H1 (cell line): ENCODE measurements at regions not wholly inside any gene's neighbourhood (a gene's known extent, or its start where the extent isn't known, plus 50 kb on each side); places are given as distances from the start of the nearest gene placed in this dataset.

Source experiments
- CTCF ChIA-PET: fragments of 300-600 bp; sonication (Branson Sonifier 250); formaldehyde crosslinking; loops from one replicate; lab custom pipeline; 2021; ENCODE audit not compliant: partially characterized antibody; lab: Charles Lee
- POLR2A ChIA-PET: fragments of 300-600 bp; sonication (Branson Sonifier 250); formaldehyde crosslinking; loops from one replicate; lab custom pipeline; 2021; ENCODE audit warnings: inconsistent platforms; ENCODE audit not compliant: partially characterized antibody; lab: Charles Lee
- DNase-seq, 2 experiments: peaks; one replicate each; pipeline versions ENCODE4 v3.0.0 to v3.0.0-alpha.2; 2010 to 2022; ENCODE audit warnings: low spot score in 2 of 2, low read depth in 1 of 2, mixed read lengths in 1 of 2
- FAIRE-seq: peaks from 2 replicates; lab custom pipeline; 2011; peaks lifted over from hg19 to GRCh38; lab: Jason Lieb, UNC
- H2AFZ ChIP-seq: 2 replicates; pipeline ENCODE4 v1.8.1; 2012; ENCODE audit warnings: low read length, inconsistent platforms
- H2AK5ac ChIP-seq: 2 replicates; pipeline ENCODE4 v1.6.1; 2013; ENCODE audit warnings: low read depth, low read length
- H2BK120ac ChIP-seq: replicated peaks from 2 replicates; pipeline ENCODE3; 2013; ENCODE audit warnings: low read depth, low read length, inconsistent platforms
- H2BK12ac ChIP-seq: 2 replicates; pipeline ENCODE4 v1.6.1; 2013; ENCODE audit warnings: low read depth, low read length
- H2BK15ac ChIP-seq: 2 replicates; pipeline ENCODE4 v1.6.1; 2013; ENCODE audit warnings: low read length
- H2BK20ac ChIP-seq: 2 replicates; pipeline ENCODE4 v1.6.1; 2013; ENCODE audit warnings: low read length
- H2BK5ac ChIP-seq: 2 replicates; pipeline ENCODE4 v1.6.1; 2013; ENCODE audit warnings: low read depth, low read length
- H3K14ac ChIP-seq: 2 replicates; pipeline ENCODE4 v1.6.1; 2013; ENCODE audit warnings: inconsistent platforms; ENCODE audit not compliant: insufficient read length
- H3K18ac ChIP-seq: 2 replicates; pipeline ENCODE4 v1.6.1; 2013; ENCODE audit warnings: low read length; ENCODE audit errors: extremely low read depth
- H3K23ac ChIP-seq: 2 replicates; pipeline ENCODE4 v1.6.1; 2013; ENCODE audit warnings: inconsistent platforms; ENCODE audit not compliant: insufficient read length
- H3K23me2 ChIP-seq: 2 replicates; pipeline ENCODE4 v1.6.1; 2013; ENCODE audit warnings: low read depth, low read length
- H3K27ac ChIP-seq: 2 replicates; pipeline ENCODE4 v1.6.1; 2011; ENCODE audit warnings: low read depth, low read length, inconsistent platforms
- H3K27me3 ChIP-seq, 4 experiments: replicated peaks in 1 of 4; 1 replicate in 1 of 4; 2 replicates in 3 of 4; pipeline versions ENCODE4 v1.6.1 to v1.8.1; 2011 to 2013; ENCODE audit warnings: low read length in 3 of 4, mild to moderate bottlenecking in 3 of 4, inconsistent platforms in 2 of 4, mixed read lengths in 2 of 4, moderate library complexity in 1 of 4; ENCODE audit not compliant: control insufficient read depth in 3 of 4, insufficient read depth in 3 of 4; ENCODE audit errors: extremely low read depth in 1 of 4
- H3K36me3 ChIP-seq, 4 experiments: 2 replicates each; pipeline versions ENCODE4 v1.6.1 to v1.8.1; 2011 to 2013; ENCODE audit warnings: mild to moderate bottlenecking in 4 of 4, low read length in 3 of 4, moderate library complexity in 2 of 4, control low read depth in 1 of 4, inconsistent platforms in 1 of 4; ENCODE audit not compliant: insufficient read depth in 4 of 4, control insufficient read depth in 2 of 4
- H3K4ac ChIP-seq: replicated peaks from 2 replicates; pipeline ENCODE3; 2013; ENCODE audit warnings: low read length, low read depth, mixed read lengths, inconsistent platforms; ENCODE audit not compliant: insufficient read length
- H3K4me1 ChIP-seq, 4 experiments: replicated peaks in 1 of 4; 1 replicate in 1 of 4; 2 replicates in 3 of 4; pipeline versions ENCODE4 v1.6.1 to v1.8.1; 2011 to 2013; ENCODE audit warnings: low read length in 3 of 4, inconsistent platforms in 2 of 4, mixed read lengths in 1 of 4; ENCODE audit not compliant: insufficient read depth in 4 of 4, control insufficient read depth in 3 of 4
- H3K4me2 ChIP-seq, 2 experiments: 2 replicates each; pipeline versions ENCODE4 v1.6.1 to v1.8.1; 2011 to 2013; ENCODE audit warnings: low read depth in 2 of 2, low read length in 2 of 2, control low read depth in 1 of 2, inconsistent platforms in 1 of 2, mild to moderate bottlenecking in 1 of 2; ENCODE audit not compliant: insufficient read depth in 1 of 2
- H3K4me3 ChIP-seq, 4 experiments: fragments of 200-600, 300-600 bp in 1 of 4; sonication (generic), shearing (Covaris generic), sonication (Bioruptor Twin) in 1 of 4; 2 replicates each; pipeline versions ENCODE4 v1.5.1 to v1.8.1; 2011 to 2016; ENCODE audit warnings: low read length in 4 of 4, low read depth in 3 of 4, control low read depth in 2 of 4, inconsistent platforms in 2 of 4, mild to moderate bottlenecking in 2 of 4, mixed read lengths in 1 of 4, moderate library complexity in 1 of 4; ENCODE audit not compliant: insufficient read depth in 2 of 4; ENCODE audit errors: extremely low read depth in 1 of 4
- H3K56ac ChIP-seq: replicated peaks from 2 replicates; pipeline ENCODE3; 2013; ENCODE audit warnings: low read depth, mild to moderate bottlenecking, mixed read lengths, low read length, inconsistent platforms; ENCODE audit not compliant: insufficient read length
- H3K79me1 ChIP-seq: 2 replicates; pipeline ENCODE4 v1.6.1; 2013; ENCODE audit warnings: low read depth, low read length, control low read depth
- H3K79me2 ChIP-seq, 2 experiments: 2 replicates each; pipeline versions ENCODE4 v1.6.1 to v1.8.1; 2012 to 2013; ENCODE audit warnings: low read length in 2 of 2, mild to moderate bottlenecking in 2 of 2, inconsistent platforms in 1 of 2; ENCODE audit not compliant: insufficient read depth in 2 of 2, control insufficient read depth in 1 of 2
- H3K9ac ChIP-seq, 4 experiments: replicated peaks in 1 of 4; 1 replicate in 1 of 4; 2 replicates in 3 of 4; pipeline versions ENCODE4 v1.6.1 to v1.8.1; 2011 to 2013; ENCODE audit warnings: low read depth in 3 of 4, low read length in 3 of 4, control low read depth in 2 of 4, mild to moderate bottlenecking in 2 of 4, moderate library complexity in 2 of 4, inconsistent platforms in 1 of 4; ENCODE audit errors: extremely low read depth in 1 of 4
- H3K9me3 ChIP-seq, 2 experiments: 2 replicates each; pipeline versions ENCODE4 v1.6.1 to v1.8.1; 2012 to 2013; ENCODE audit warnings: mild to moderate bottlenecking in 2 of 2, moderate library complexity in 2 of 2, control low read depth in 1 of 2, inconsistent platforms in 1 of 2, low read depth in 1 of 2, low read length in 1 of 2, mixed read lengths in 1 of 2; ENCODE audit not compliant: insufficient read depth in 2 of 2
- H4K20me1 ChIP-seq, 2 experiments: replicated peaks in 1 of 2; 2 replicates each; pipeline versions ENCODE3 to v1.8.1; 2011 to 2013; ENCODE audit warnings: inconsistent platforms in 2 of 2, low read length in 2 of 2, mild to moderate bottlenecking in 1 of 2; ENCODE audit not compliant: insufficient read depth in 2 of 2, control insufficient read depth in 1 of 2
- H4K5ac ChIP-seq: 2 replicates; pipeline ENCODE4 v1.6.1; 2013; ENCODE audit warnings: low read length, low read depth, mixed read lengths, inconsistent platforms; ENCODE audit not compliant: insufficient read length
- H4K8ac ChIP-seq: 2 replicates; pipeline ENCODE4 v1.8.0; 2013; ENCODE audit warnings: mild to moderate bottlenecking, moderate library complexity, low read length, inconsistent platforms; ENCODE audit not compliant: insufficient read depth; ENCODE audit errors: extremely low read depth
- H4K91ac ChIP-seq: replicated peaks from 2 replicates; pipeline ENCODE3; 2013; ENCODE audit warnings: low read length, mixed read lengths, inconsistent platforms; ENCODE audit not compliant: insufficient read length
- CHD2 ChIP-seq: IDR thresholded peaks from 2 replicates; pipeline ENCODE4 v1.6.1; 2012; ENCODE audit warnings: low read length, improper control_type of control experiment
- CTBP2 ChIP-seq: IDR thresholded peaks from 2 replicates; pipeline ENCODE4 v1.7.0; 2011; ENCODE audit warnings: borderline replicate concordance, mild to moderate bottlenecking, moderate library complexity, mixed read lengths, low read length; ENCODE audit not compliant: insufficient read depth, insufficient read length
- GTF2F1 ChIP-seq: IDR thresholded peaks from 2 replicates; pipeline ENCODE4 v1.6.1; 2012; ENCODE audit warnings: low read depth, low read length, improper control_type of control experiment, borderline replicate concordance
- HDAC2 ChIP-seq, 2 experiments: fragments of 300-600 bp in 1 of 2; sonication (generic) in 1 of 2; IDR thresholded peaks; 2 replicates each; pipeline ENCODE4 v1.6.1; 2011 to 2012; ENCODE audit warnings: low read depth in 2 of 2, low read length in 2 of 2, mild to moderate bottlenecking in 2 of 2, moderate library complexity in 2 of 2, borderline replicate concordance in 1 of 2, inconsistent platforms in 1 of 2
- RNF2 ChIP-seq: fragments of 200-900, 300-1000 bp; sonication (generic); IDR thresholded peaks from 2 replicates; pipeline ENCODE4 v1.7.1; 2016; ENCODE audit warnings: borderline replicate concordance, low read depth, mild to moderate bottlenecking, antibody characterized with exemption, low read length; ENCODE audit not compliant: poor library complexity, severe bottlenecking; ENCODE audit errors: missing control alignments
- SIRT6 ChIP-seq: IDR thresholded peaks from one replicate; pipeline ENCODE4 v1.7.1; 2012; ENCODE audit warnings: low read length, inconsistent platforms
- SP2 ChIP-seq: IDR thresholded peaks from 2 replicates; pipeline ENCODE4 v1.6.1; 2012; ENCODE audit warnings: mild to moderate bottlenecking, low read length, inconsistent platforms
- TAF7 ChIP-seq: optimal IDR thresholded peaks from 2 replicates; pipeline ENCODE3; 2011; ENCODE audit warnings: low read depth, mild to moderate bottlenecking, inconsistent platforms, low read length, moderate library complexity, borderline replicate concordance
- TEAD4 ChIP-seq: IDR thresholded peaks from 2 replicates; pipeline ENCODE4 v1.6.1; 2012; ENCODE audit warnings: low read depth, low read length, inconsistent platforms, mixed read lengths
- YY1 ChIP-seq: IDR thresholded peaks from 2 replicates; pipeline ENCODE4 v1.6.1; 2011; ENCODE audit warnings: low read depth, mild to moderate bottlenecking, low read length
- WGBS, 2 experiments: shearing (Covaris generic) in 1 of 2; methylation state at CpG; one replicate each; pipeline versions ENCODE4 v1.1.6 to v1.1.7; 2013 to 2015; ENCODE audit warnings: low lambda C conversion rate in 2 of 2, mixed read lengths in 2 of 2, inconsistent platforms in 1 of 2, low coverage in 1 of 2, missing lambda C conversion rate in 1 of 2; ENCODE audit not compliant: insufficient replicate concordance in 2 of 2, insufficient coverage in 1 of 2, insufficient read length in 1 of 2; ENCODE audit errors: extremely low coverage in 1 of 2, missing lambda C conversion rate in 1 of 2; 5-methylcytosine and 5-hydroxymethylcytosine counted together
- TF ChIP-seq, protein P1 (sequence below): IDR thresholded peaks from 2 replicates; pipeline ENCODE4 v1.6.1; 2012; ENCODE audit warnings: inconsistent platforms
- TF ChIP-seq, protein P2 (sequence below): IDR thresholded peaks from 2 replicates; pipeline ENCODE4 v1.6.1; 2012; ENCODE audit warnings: low read length, inconsistent platforms

DNA sequence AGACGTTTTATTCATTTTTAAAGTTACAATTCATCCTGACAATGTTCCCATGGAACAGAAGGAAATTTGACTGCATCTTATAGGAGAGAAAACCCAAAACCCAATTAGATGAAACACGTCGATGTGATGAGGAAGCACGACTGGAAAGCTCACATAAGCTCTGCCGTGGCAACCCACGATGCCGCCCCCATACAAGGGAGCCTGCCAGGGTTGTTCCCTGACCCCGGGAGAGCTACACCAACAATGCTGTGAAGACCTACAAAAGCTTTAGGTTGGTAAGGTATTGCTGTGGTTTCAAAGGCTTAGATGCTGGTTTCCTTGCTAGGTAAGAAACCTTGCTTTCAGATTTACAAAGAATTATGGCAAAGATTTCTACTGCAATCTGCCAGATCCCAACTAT lies 393.1 kb downstream of the KLF12 start:
- CTCF ChIA-PET: interaction anchor here (1.3 to 1.6 kb wide), 2 partner anchors 9 to 18 kb away, joined by 4 read pairs; no protein-coding TSS in a partner anchor
- H4K8ac ChIP-seq: no peak overlapping the region
- no peak for TF ChIP-seq TAF7
- TF ChIP-seq SP2: no peak
- no peak for TF ChIP-seq SIRT6
- no peak for TF ChIP-seq CTBP2
- TF ChIP-seq YY1: no peak
- TF ChIP-seq, protein P1, sequence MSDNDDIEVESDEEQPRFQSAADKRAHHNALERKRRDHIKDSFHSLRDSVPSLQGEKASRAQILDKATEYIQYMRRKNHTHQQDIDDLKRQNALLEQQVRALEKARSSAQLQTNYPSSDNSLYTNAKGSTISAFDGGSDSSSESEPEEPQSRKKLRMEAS: no peak
- TF ChIP-seq HDAC2 (IDR thresholded peaks at IDR 0.05; ENCODE audit: borderline replicate concordance in 1 of 2, low read depth in 2 of 2, low read length in 2 of 2): no peak
- no peak for TF ChIP-seq RNF2
- no peak for TF ChIP-seq GTF2F1
- TF ChIP-seq TEAD4: no peak
- TF ChIP-seq CHD2: no peak
- TF ChIP-seq, protein P2, sequence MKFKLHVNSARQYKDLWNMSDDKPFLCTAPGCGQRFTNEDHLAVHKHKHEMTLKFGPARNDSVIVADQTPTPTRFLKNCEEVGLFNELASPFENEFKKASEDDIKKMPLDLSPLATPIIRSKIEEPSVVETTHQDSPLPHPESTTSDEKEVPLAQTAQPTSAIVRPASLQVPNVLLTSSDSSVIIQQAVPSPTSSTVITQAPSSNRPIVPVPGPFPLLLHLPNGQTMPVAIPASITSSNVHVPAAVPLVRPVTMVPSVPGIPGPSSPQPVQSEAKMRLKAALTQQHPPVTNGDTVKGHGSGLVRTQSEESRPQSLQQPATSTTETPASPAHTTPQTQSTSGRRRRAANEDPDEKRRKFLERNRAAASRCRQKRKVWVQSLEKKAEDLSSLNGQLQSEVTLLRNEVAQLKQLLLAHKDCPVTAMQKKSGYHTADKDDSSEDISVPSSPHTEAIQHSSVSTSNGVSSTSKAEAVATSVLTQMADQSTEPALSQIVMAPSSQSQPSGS: no peak

More for the DNA sequence above, 393.1 kb downstream of the KLF12 start:
- FAIRE-seq: no peak
- no peak overlapping the region for H3K23ac ChIP-seq
- no peaks in the 10 kb centered on the region for H3K27me3 ChIP-seq
- H3K4ac ChIP-seq: no peak overlapping the region
- H3K9ac ChIP-seq: no peak overlapping the region
- H2BK20ac ChIP-seq: no peak overlapping the region
- H3K14ac ChIP-seq: no peak overlapping the region
- peaks cover 0 to 2% (median 0%) of the 10 kb centered on the region in 4 experiments; a peak in 1 of 7 replicates for H3K4me1 ChIP-seq
- H3K18ac ChIP-seq: no peak overlapping the region
- no peak overlapping the region for H2BK15ac ChIP-seq
- no peak overlapping the region for H3K27ac ChIP-seq
- no peak overlapping the region for H2BK12ac ChIP-seq
- no peaks in the 10 kb centered on the region for H3K9me3 ChIP-seq
- no peaks in the 10 kb centered on the region for H4K20me1 ChIP-seq
- no peak overlapping the region for H3K4me2 ChIP-seq
- H3K79me1 ChIP-seq: no peaks in the 10 kb centered on the region
- no peaks in the 10 kb centered on the region for H3K23me2 ChIP-seq
- H2AFZ ChIP-seq: no peak overlapping the region
- no peaks in the 10 kb centered on the region for H3K36me3 ChIP-seq
- no peak overlapping the region for H4K91ac ChIP-seq
- H2BK5ac ChIP-seq: no peak overlapping the region
- H4K5ac ChIP-seq: no peak overlapping the region
- POLR2A ChIA-PET: interaction anchor here (1.0 kb wide), 1 partner anchor 9 kb away, joined by 4 read pairs; no protein-coding TSS in a partner anchor
- H2AK5ac ChIP-seq: no peak overlapping the region
- no peaks in the 10 kb centered on the region for H3K79me2 ChIP-seq
- WGBS, 2 experiments: 90% methylated on average over 8 of the region's 8 CpGs; no CpG with 5 or more reads in 1 of the 2 experiments
- no peak overlapping the region for H3K56ac ChIP-seq
- DNase-seq: no peak
- H3K4me3 ChIP-seq: no peak overlapping the region
- H2BK120ac ChIP-seq: no peak overlapping the region
